Activated CD8-positive, alpha-beta memory T cell treated with anti-CD3 and anti-CD28 coated beads, Interleukin-2, amount 10 ng/mL, durations not matched to agents 7 days and 5 days (primary cell): ENCODE measurements at regions not wholly inside any gene's neighbourhood (a gene's known extent, or its start where the extent isn't known, plus 50 kb on each side); places are given as distances from the start of the nearest gene placed in this dataset.
A peak's percentile ranks its signal among the peaks of the same experiment; 100 is the strongest.
"Not testable (repeated sequence)": the region's sequence is repeated elsewhere in the genome, so short reads cannot be mapped to it uniquely, and the experiment has no call there.

Source experiments
- ATAC-seq: fragments of 150-1000 bp; cut with Tn5 transposase; one replicate; pipeline ENCODE4 v1.10.0; 2021; ENCODE audit warnings: moderate library complexity
- CTCF ChIA-PET: fragments of 350-600 bp; sonication (Branson Sonifier 250); formaldehyde crosslinking; loops from one replicate; lab custom pipeline; 2021; ENCODE audit warnings: antibody characterized with exemption; lab: Charles Lee
- DNase-seq: peaks from one replicate; pipeline ENCODE4 v3.0.0-alpha.2; 2020
- H3K27ac Mint-ChIP-seq: one replicate; pipeline ENCODE4 v1.8.0; 2021; ENCODE audit warnings: mild to moderate bottlenecking, mixed read lengths
- H3K27me3 Mint-ChIP-seq: one replicate; pipeline ENCODE4 v1.8.0; 2021; ENCODE audit warnings: mixed read lengths
- H3K36me3 Mint-ChIP-seq: one replicate; pipeline ENCODE4 v1.8.0; 2021; ENCODE audit warnings: mild to moderate bottlenecking, mixed read lengths
- H3K4me1 Mint-ChIP-seq: one replicate; pipeline ENCODE4 v1.8.0; 2021; ENCODE audit warnings: mixed read lengths
- H3K4me3 Mint-ChIP-seq: one replicate; pipeline ENCODE4 v1.8.0; 2021; ENCODE audit warnings: mild to moderate bottlenecking, moderate library complexity, mixed read lengths
- H3K9me3 Mint-ChIP-seq: one replicate; pipeline ENCODE4 v1.8.0; 2022; ENCODE audit warnings: low read depth, mixed read lengths

DNA sequence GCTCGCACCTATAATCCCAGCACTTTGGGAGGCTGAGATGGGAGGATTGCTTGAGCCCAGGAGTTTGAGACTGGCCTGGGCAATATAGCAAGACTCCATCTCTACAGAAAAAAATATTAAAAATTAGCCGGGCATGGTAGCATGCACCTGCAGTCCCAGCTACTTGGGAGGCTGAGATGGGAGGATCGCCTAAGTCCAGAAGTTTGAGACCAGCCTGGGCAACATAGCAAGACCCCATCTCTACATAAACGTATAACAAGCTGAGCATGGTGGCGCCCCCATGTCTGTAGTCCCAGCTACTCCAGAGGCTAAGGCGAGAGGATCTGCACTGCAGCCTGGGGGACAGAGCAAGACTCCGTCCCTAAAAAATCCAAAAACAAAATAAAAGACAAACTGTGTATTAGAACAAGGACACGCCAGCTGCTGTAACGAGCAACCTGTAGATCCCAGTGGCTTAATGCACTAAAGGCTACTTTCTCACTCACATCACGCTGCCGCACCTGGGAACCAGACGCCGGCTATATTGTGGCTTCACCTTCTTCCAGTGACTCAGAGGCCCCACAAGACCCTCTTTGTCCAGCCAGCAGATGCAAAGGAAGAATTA lies 81.9 kb upstream of the ADGRE5 start:
- H3K9me3 Mint-ChIP-seq, H3K27me3 Mint-ChIP-seq, H3K4me1 Mint-ChIP-seq, H3K4me3 Mint-ChIP-seq, CTCF ChIA-PET, H3K27ac Mint-ChIP-seq, DNase-seq, H3K36me3 Mint-ChIP-seq, ATAC-seq: not testable (repeated sequence)

- ATAC-seq, H3K4me1 Mint-ChIP-seq, DNase-seq, H3K4me3 Mint-ChIP-seq, H3K36me3 Mint-ChIP-seq, H3K27me3 Mint-ChIP-seq, H3K9me3 Mint-ChIP-seq, H3K27ac Mint-ChIP-seq: not testable (repeated sequence)
- CTCF ChIA-PET, result interaction anchor here (0.5 kb wide), 1 partner anchor 52 kb away, joined by 4 read pairs; no protein-coding TSS in a partner anchor
Observed at GRCh38 chr19:14297883-14298576, 83.2 kb upstream of the ADGRE5 start.

GRCh38 chr19:14294974-14295373 lies 86.3 kb upstream of the ADGRE5 start:
- H3K4me3 Mint-ChIP-seq, H3K36me3 Mint-ChIP-seq, H3K4me1 Mint-ChIP-seq, H3K9me3 Mint-ChIP-seq, H3K27ac Mint-ChIP-seq, CTCF ChIA-PET: not testable (repeated sequence)
- DNase-seq, result peak; percentile 42
- peak; percentile 72 for ATAC-seq
- peaks cover 13% of the 10 kb centered on the region for H3K27me3 Mint-ChIP-seq

- ATAC-seq, H3K4me3 Mint-ChIP-seq, H3K4me1 Mint-ChIP-seq, DNase-seq, H3K9me3 Mint-ChIP-seq, CTCF ChIA-PET, H3K36me3 Mint-ChIP-seq, H3K27ac Mint-ChIP-seq: not testable (repeated sequence)
- H3K27me3 Mint-ChIP-seq, result peaks cover 13% of the 10 kb centered on the region
Observed at GRCh38 chr19:14293816-14294170, 87.5 kb upstream of the ADGRE5 start.

DNA sequence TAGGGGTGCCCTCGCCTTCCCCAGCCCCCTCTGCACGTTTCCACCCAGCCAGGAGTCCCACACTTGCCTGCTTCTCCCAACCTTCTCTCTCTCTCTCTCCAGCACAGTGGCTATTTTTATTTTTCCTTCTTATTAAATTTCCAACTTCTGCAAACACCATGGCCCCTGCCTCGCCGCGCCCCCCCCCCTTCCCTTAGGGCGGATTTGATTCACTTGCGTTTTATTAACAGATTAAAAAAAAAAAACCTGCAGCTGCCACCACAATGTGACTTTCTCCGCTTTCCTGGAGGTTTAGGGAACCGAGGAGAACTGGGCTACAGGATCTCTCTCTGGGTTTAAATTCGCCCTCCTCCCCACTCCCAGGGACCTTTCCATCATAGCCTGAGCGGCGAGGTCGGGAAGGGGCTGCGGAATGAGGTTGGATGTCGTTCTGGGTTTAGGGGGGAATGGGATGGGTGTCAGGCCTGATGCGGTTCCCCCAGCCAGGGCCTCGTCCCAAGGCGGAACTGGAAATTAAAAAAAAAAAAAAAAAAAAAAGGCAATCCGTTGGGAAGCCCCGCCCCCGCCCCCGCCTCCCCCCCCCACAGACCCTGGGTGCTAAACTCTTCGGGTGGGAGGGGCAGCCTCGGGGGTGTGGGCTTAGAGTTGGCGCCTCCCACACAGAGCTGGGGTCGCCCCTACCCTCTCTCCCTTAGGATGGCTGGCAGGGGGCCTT lies 87.3 kb upstream of the ADGRL1 start:
- H3K9me3 Mint-ChIP-seq, H3K4me1 Mint-ChIP-seq, H3K36me3 Mint-ChIP-seq, DNase-seq, CTCF ChIA-PET, H3K27ac Mint-ChIP-seq, H3K4me3 Mint-ChIP-seq, ATAC-seq: not testable (repeated sequence)
- H3K27me3 Mint-ChIP-seq, result peaks cover 13% of the 10 kb centered on the region

- H3K27me3 Mint-ChIP-seq, result peaks cover 13% of the 10 kb centered on the region
- H3K9me3 Mint-ChIP-seq, ATAC-seq, H3K4me1 Mint-ChIP-seq, H3K27ac Mint-ChIP-seq, DNase-seq, H3K4me3 Mint-ChIP-seq, H3K36me3 Mint-ChIP-seq: not testable (repeated sequence)
- CTCF ChIA-PET, result interaction anchor here (0.6 to 2.3 kb wide), 8 partner anchors 12 to 534 kb away, joined by 3 to 9 read pairs (median 3); partner anchors contain the start of gene ASF1B
Observed at GRCh38 chr19:14289810-14290209, 83.8 kb upstream of the ADGRL1 start.

- peaks cover 17% of the 10 kb centered on the region for H3K4me1 Mint-ChIP-seq
- DNase-seq, H3K4me3 Mint-ChIP-seq, H3K27me3 Mint-ChIP-seq, H3K27ac Mint-ChIP-seq, ATAC-seq, H3K9me3 Mint-ChIP-seq, H3K36me3 Mint-ChIP-seq: not testable (repeated sequence)
- CTCF ChIA-PET, result interaction anchor here (0.7 to 1.2 kb wide), 2 partner anchors 119 to 185 kb away, joined by 3 to 4 read pairs; no protein-coding TSS in a partner anchor
Observed at GRCh38 chr19:14287837-14288236, 81.9 kb upstream of the ADGRL1 start.

DNA sequence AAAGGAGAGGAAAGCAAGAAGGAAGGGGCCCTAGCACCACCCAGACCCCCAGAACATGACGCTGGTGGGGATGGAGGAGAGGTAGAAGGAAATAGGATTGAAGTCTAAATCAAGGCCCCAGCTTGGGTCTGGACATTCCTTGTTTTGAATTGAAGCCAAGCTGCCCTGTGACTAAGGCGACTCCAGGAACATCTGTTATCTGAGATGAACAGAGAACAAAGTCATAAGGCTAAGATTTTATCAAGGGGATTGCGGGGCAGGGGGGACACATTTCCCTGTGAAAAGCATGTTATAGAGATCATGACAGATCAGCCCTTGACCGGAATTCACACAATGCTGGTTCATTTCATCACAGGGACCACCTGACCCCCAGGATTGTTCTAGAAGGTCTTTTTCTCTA lies 80.6 kb upstream of the ADGRL1 start:
- ATAC-seq, H3K9me3 Mint-ChIP-seq, H3K36me3 Mint-ChIP-seq, CTCF ChIA-PET, DNase-seq, H3K4me3 Mint-ChIP-seq, H3K27ac Mint-ChIP-seq, H3K27me3 Mint-ChIP-seq: not testable (repeated sequence)
- H3K4me1 Mint-ChIP-seq, result peaks cover 17% of the 10 kb centered on the region

- H3K36me3 Mint-ChIP-seq, ATAC-seq, DNase-seq, H3K27me3 Mint-ChIP-seq, H3K4me3 Mint-ChIP-seq, H3K27ac Mint-ChIP-seq, H3K9me3 Mint-ChIP-seq: not testable (repeated sequence)
- H3K4me1 Mint-ChIP-seq, result peaks cover 17% of the 10 kb centered on the region
- CTCF ChIA-PET, result interaction anchor here (0.9 kb wide), 1 partner anchor 155 kb away, joined by 3 read pairs; no protein-coding TSS in a partner anchor
Observed at GRCh38 chr19:14285726-14286125, 79.8 kb upstream of the ADGRL1 start.

- H3K4me3 Mint-ChIP-seq, result not testable (repeated sequence)
- H3K27ac Mint-ChIP-seq, result peak overlapping the region; percentile 37
Observed at GRCh38 chr19:14283813-14284520, 78.0 kb upstream of the ADGRL1 start.

GRCh38 chr19:14279270-14279669 lies 73.3 kb upstream of the ADGRL1 start:
- not testable (repeated sequence) for H3K36me3 Mint-ChIP-seq, H3K27me3 Mint-ChIP-seq, H3K27ac Mint-ChIP-seq, H3K9me3 Mint-ChIP-seq, DNase-seq, ATAC-seq, H3K4me3 Mint-ChIP-seq
- CTCF ChIA-PET, result interaction anchor here (1.3 kb wide), 1 partner anchor 10 kb away, joined by 3 read pairs; no protein-coding TSS in a partner anchor
- peaks cover 15% of the 10 kb centered on the region for H3K4me1 Mint-ChIP-seq

More at GRCh38 chr19:14283813-14284520, 78.0 kb upstream of the ADGRL1 start:
- H3K27me3 Mint-ChIP-seq, H3K9me3 Mint-ChIP-seq, H3K36me3 Mint-ChIP-seq: not testable (repeated sequence)
- ATAC-seq (peak; percentile 94), DNase-seq (peak; percentile 79)
- peaks cover 17% of the 10 kb centered on the region for H3K4me1 Mint-ChIP-seq
- CTCF ChIA-PET, result interaction anchor here (3.7 kb wide), 1 partner anchor 64 kb away, joined by 9 read pairs; no protein-coding TSS in a partner anchor

DNA sequence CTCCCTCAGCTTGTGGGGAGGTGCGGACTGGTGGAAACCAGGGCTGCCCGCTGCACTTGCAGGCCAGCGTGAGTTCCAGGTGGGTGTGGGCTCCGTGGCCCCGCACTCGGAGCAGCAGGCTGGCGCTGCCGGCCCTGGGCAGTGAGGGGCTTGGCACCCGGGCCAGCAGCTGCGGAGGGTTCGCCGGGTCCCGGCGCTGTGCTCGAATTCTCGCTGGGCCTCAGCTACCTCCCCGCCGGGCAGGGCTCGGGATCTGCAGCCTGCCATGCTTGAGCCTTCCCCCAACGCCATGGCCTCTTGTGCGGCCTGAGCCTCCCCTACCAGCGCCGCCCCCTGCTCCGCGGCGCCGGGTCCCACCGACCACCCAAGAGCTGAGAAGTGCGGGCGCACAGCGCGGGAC lies 71.6 kb upstream of the ADGRL1 start:
- peaks cover 7% of the 10 kb centered on the region for H3K4me1 Mint-ChIP-seq
- H3K9me3 Mint-ChIP-seq, result no peaks in the 10 kb centered on the region
- peaks cover 3% of the 10 kb centered on the region for H3K36me3 Mint-ChIP-seq
- DNase-seq (no peak), ATAC-seq (no peak)
- no peak overlapping the region for H3K27ac Mint-ChIP-seq
- H3K27me3 Mint-ChIP-seq, result peaks cover 5% of the 10 kb centered on the region
- CTCF ChIA-PET, result interaction anchor here (1.1 to 1.3 kb wide), 2 partner anchors 11 to 141 kb away, joined by 3 to 4 read pairs; no protein-coding TSS in a partner anchor
- H3K4me3 Mint-ChIP-seq, result no peak overlapping the region

DNA sequence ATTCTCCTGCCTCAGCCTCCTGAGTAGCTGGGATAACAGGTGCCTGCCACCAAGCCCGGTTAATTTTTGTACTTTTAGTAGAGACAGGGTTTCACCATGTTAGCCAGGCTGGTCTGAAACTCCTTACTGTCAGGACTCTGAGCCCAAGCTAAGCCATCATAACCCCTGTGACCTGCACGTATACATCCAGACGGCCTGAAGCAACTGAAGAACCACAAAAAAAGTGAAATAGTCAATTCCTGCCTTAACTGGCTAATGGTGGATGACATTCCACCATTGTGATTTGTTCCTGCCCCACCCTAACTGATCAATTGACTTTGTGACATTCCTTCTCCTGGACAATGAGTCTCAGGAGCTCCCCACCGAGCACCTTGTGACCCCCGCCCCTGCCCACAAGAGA lies 69.9 kb upstream of the ADGRL1 start:
- H3K27me3 Mint-ChIP-seq, H3K4me3 Mint-ChIP-seq, ATAC-seq, H3K36me3 Mint-ChIP-seq, H3K9me3 Mint-ChIP-seq, H3K27ac Mint-ChIP-seq, DNase-seq, H3K4me1 Mint-ChIP-seq: not testable (repeated sequence)
- CTCF ChIA-PET, result interaction anchor here (0.6 kb wide), 1 partner anchor 139 kb away, joined by 3 read pairs; the partner anchor contains the start of gene ASF1B
